NCI-H460 (cell line): ENCODE measurements at regions not wholly inside any gene's neighbourhood (a gene's known extent, or its start where the extent isn't known, plus 50 kb on each side); places are given as distances from the start of the nearest gene placed in this dataset.
A peak's percentile ranks its signal among the peaks of the same experiment; 100 is the strongest.
"Not testable (repeated sequence)": the region's sequence is repeated elsewhere in the genome, so short reads cannot be mapped to it uniquely, and the experiment has no call there.

ENCODE experiments used
- DNase-seq: peaks from one replicate; pipeline ENCODE4 v3.0.0-alpha.2; 2016; ENCODE audit warnings: low read depth; ENCODE audit errors: extremely low read depth

- no peak for DNase-seq
Measured at GRCh38 chr1:238944028-238944427, 442.3 kb upstream of the CHRM3 start.

- DNase-seq = no peak
Measured at GRCh38 chr1:238927899-238928298, 458.5 kb upstream of the CHRM3 start.

- DNase-seq = no peak
Measured at GRCh38 chr1:238916828-238917227, 469.5 kb upstream of the CHRM3 start.

- no peak for DNase-seq
Measured at GRCh38 chr1:238914346-238914745, 472.0 kb upstream of the CHRM3 start.

- no peak for DNase-seq
Measured at GRCh38 chr1:238913210-238913609, 473.2 kb upstream of the CHRM3 start.

GRCh38 chr1:238912148-238912547, 474.2 kb upstream of the CHRM3 start:
- no peak for DNase-seq

- DNase-seq = not testable (repeated sequence)
Measured at GRCh38 chr1:238902752-238903151, 483.6 kb upstream of the CHRM3 start.

- no peak for DNase-seq
Measured at GRCh38 chr1:238900334-238900865, 486.0 kb upstream of the CHRM3 start.

- DNase-seq = no peak
Measured at GRCh38 chr1:238898856-238899255, 487.5 kb upstream of the CHRM3 start.

GRCh38 chr1:238895911-238896310, 490.5 kb upstream of the CHRM3 start:
- no peak for DNase-seq

- peak; percentile 26 for DNase-seq
Measured at GRCh38 chr1:238892612-238893011, 493.8 kb upstream of the CHRM3 start.

- DNase-seq = peak; percentile 15
Measured at GRCh38 chr1:238861342-238862066, 524.9 kb upstream of the CHRM3 start.

GRCh38 chr1:238833919-238834318, 552.4 kb upstream of the CHRM3 start:
- no peak for DNase-seq

- DNase-seq = no peak
Measured at GRCh38 chr1:238832106-238832505, 554.3 kb upstream of the CHRM3 start.

- DNase-seq = no peak
Measured at GRCh38 chr1:238830036-238830611, 556.2 kb upstream of the CHRM3 start.

- no peak for DNase-seq
Measured at GRCh38 chr1:238826891-238827290, 559.5 kb upstream of the CHRM3 start.

GRCh38 chr1:238823416-238823815, 563.0 kb upstream of the CHRM3 start:
- DNase-seq = no peak

GRCh38 chr1:238811211-238811879, 575.0 kb upstream of the CHRM3 start:
- DNase-seq = no peak

GRCh38 chr1:238790882-238791281, 595.5 kb upstream of the CHRM3 start:
- DNase-seq = no peak

- DNase-seq = no peak
Measured at GRCh38 chr1:238789916-238790667, 596.3 kb upstream of the CHRM3 start.

- no peak for DNase-seq
Measured at GRCh38 chr1:238787471-238787870, 598.9 kb upstream of the CHRM3 start.
